H1 (cell line): ENCODE measurements at regions not wholly inside any gene's neighbourhood (a gene's known extent, or its start where the extent isn't known, plus 50 kb on each side); places are given as distances from the start of the nearest gene placed in this dataset.

Experiments
- CTCF ChIA-PET: fragments of 300-600 bp; sonication (Branson Sonifier 250); formaldehyde crosslinking; loops from one replicate; lab custom pipeline; 2021; ENCODE audit not compliant: partially characterized antibody; lab: Charles Lee
- POLR2A ChIA-PET: fragments of 300-600 bp; sonication (Branson Sonifier 250); formaldehyde crosslinking; loops from one replicate; lab custom pipeline; 2021; ENCODE audit warnings: inconsistent platforms; ENCODE audit not compliant: partially characterized antibody; lab: Charles Lee
- DNase-seq, 2 experiments: peaks; one replicate each; pipeline versions ENCODE4 v3.0.0 to v3.0.0-alpha.2; 2010 to 2022; ENCODE audit warnings: low spot score in 2 of 2, low read depth in 1 of 2, mixed read lengths in 1 of 2
- FAIRE-seq: peaks from 2 replicates; lab custom pipeline; 2011; peaks lifted over from hg19 to GRCh38; lab: Jason Lieb, UNC
- H2AFZ ChIP-seq: 2 replicates; pipeline ENCODE4 v1.8.1; 2012; ENCODE audit warnings: low read length, inconsistent platforms
- H2AK5ac ChIP-seq: 2 replicates; pipeline ENCODE4 v1.6.1; 2013; ENCODE audit warnings: low read depth, low read length
- H2BK120ac ChIP-seq: replicated peaks from 2 replicates; pipeline ENCODE3; 2013; ENCODE audit warnings: low read depth, low read length, inconsistent platforms
- H2BK12ac ChIP-seq: 2 replicates; pipeline ENCODE4 v1.6.1; 2013; ENCODE audit warnings: low read depth, low read length
- H2BK15ac ChIP-seq: 2 replicates; pipeline ENCODE4 v1.6.1; 2013; ENCODE audit warnings: low read length
- H2BK20ac ChIP-seq: 2 replicates; pipeline ENCODE4 v1.6.1; 2013; ENCODE audit warnings: low read length
- H2BK5ac ChIP-seq: 2 replicates; pipeline ENCODE4 v1.6.1; 2013; ENCODE audit warnings: low read depth, low read length
- H3K14ac ChIP-seq: 2 replicates; pipeline ENCODE4 v1.6.1; 2013; ENCODE audit warnings: inconsistent platforms; ENCODE audit not compliant: insufficient read length
- H3K18ac ChIP-seq: 2 replicates; pipeline ENCODE4 v1.6.1; 2013; ENCODE audit warnings: low read length; ENCODE audit errors: extremely low read depth
- H3K23ac ChIP-seq: 2 replicates; pipeline ENCODE4 v1.6.1; 2013; ENCODE audit warnings: inconsistent platforms; ENCODE audit not compliant: insufficient read length
- H3K23me2 ChIP-seq: 2 replicates; pipeline ENCODE4 v1.6.1; 2013; ENCODE audit warnings: low read depth, low read length
- H3K27ac ChIP-seq: 2 replicates; pipeline ENCODE4 v1.6.1; 2011; ENCODE audit warnings: low read depth, low read length, inconsistent platforms
- H3K27me3 ChIP-seq, 4 experiments: replicated peaks in 1 of 4; 1 replicate in 1 of 4; 2 replicates in 3 of 4; pipeline versions ENCODE4 v1.6.1 to v1.8.1; 2011 to 2013; ENCODE audit warnings: low read length in 3 of 4, mild to moderate bottlenecking in 3 of 4, inconsistent platforms in 2 of 4, mixed read lengths in 2 of 4, moderate library complexity in 1 of 4; ENCODE audit not compliant: control insufficient read depth in 3 of 4, insufficient read depth in 3 of 4; ENCODE audit errors: extremely low read depth in 1 of 4
- H3K36me3 ChIP-seq, 4 experiments: 2 replicates each; pipeline versions ENCODE4 v1.6.1 to v1.8.1; 2011 to 2013; ENCODE audit warnings: mild to moderate bottlenecking in 4 of 4, low read length in 3 of 4, moderate library complexity in 2 of 4, control low read depth in 1 of 4, inconsistent platforms in 1 of 4; ENCODE audit not compliant: insufficient read depth in 4 of 4, control insufficient read depth in 2 of 4
- H3K4ac ChIP-seq: replicated peaks from 2 replicates; pipeline ENCODE3; 2013; ENCODE audit warnings: low read length, low read depth, mixed read lengths, inconsistent platforms; ENCODE audit not compliant: insufficient read length
- H3K4me1 ChIP-seq, 4 experiments: replicated peaks in 1 of 4; 1 replicate in 1 of 4; 2 replicates in 3 of 4; pipeline versions ENCODE4 v1.6.1 to v1.8.1; 2011 to 2013; ENCODE audit warnings: low read length in 3 of 4, inconsistent platforms in 2 of 4, mixed read lengths in 1 of 4; ENCODE audit not compliant: insufficient read depth in 4 of 4, control insufficient read depth in 3 of 4
- H3K4me2 ChIP-seq, 2 experiments: 2 replicates each; pipeline versions ENCODE4 v1.6.1 to v1.8.1; 2011 to 2013; ENCODE audit warnings: low read depth in 2 of 2, low read length in 2 of 2, control low read depth in 1 of 2, inconsistent platforms in 1 of 2, mild to moderate bottlenecking in 1 of 2; ENCODE audit not compliant: insufficient read depth in 1 of 2
- H3K4me3 ChIP-seq, 4 experiments: fragments of 200-600, 300-600 bp in 1 of 4; sonication (generic), shearing (Covaris generic), sonication (Bioruptor Twin) in 1 of 4; 2 replicates each; pipeline versions ENCODE4 v1.5.1 to v1.8.1; 2011 to 2016; ENCODE audit warnings: low read length in 4 of 4, low read depth in 3 of 4, control low read depth in 2 of 4, inconsistent platforms in 2 of 4, mild to moderate bottlenecking in 2 of 4, mixed read lengths in 1 of 4, moderate library complexity in 1 of 4; ENCODE audit not compliant: insufficient read depth in 2 of 4; ENCODE audit errors: extremely low read depth in 1 of 4
- H3K56ac ChIP-seq: replicated peaks from 2 replicates; pipeline ENCODE3; 2013; ENCODE audit warnings: low read depth, mild to moderate bottlenecking, mixed read lengths, low read length, inconsistent platforms; ENCODE audit not compliant: insufficient read length
- H3K79me1 ChIP-seq: 2 replicates; pipeline ENCODE4 v1.6.1; 2013; ENCODE audit warnings: low read depth, low read length, control low read depth
- H3K79me2 ChIP-seq, 2 experiments: 2 replicates each; pipeline versions ENCODE4 v1.6.1 to v1.8.1; 2012 to 2013; ENCODE audit warnings: low read length in 2 of 2, mild to moderate bottlenecking in 2 of 2, inconsistent platforms in 1 of 2; ENCODE audit not compliant: insufficient read depth in 2 of 2, control insufficient read depth in 1 of 2
- H3K9ac ChIP-seq, 4 experiments: replicated peaks in 1 of 4; 1 replicate in 1 of 4; 2 replicates in 3 of 4; pipeline versions ENCODE4 v1.6.1 to v1.8.1; 2011 to 2013; ENCODE audit warnings: low read depth in 3 of 4, low read length in 3 of 4, control low read depth in 2 of 4, mild to moderate bottlenecking in 2 of 4, moderate library complexity in 2 of 4, inconsistent platforms in 1 of 4; ENCODE audit errors: extremely low read depth in 1 of 4
- H3K9me3 ChIP-seq, 2 experiments: 2 replicates each; pipeline versions ENCODE4 v1.6.1 to v1.8.1; 2012 to 2013; ENCODE audit warnings: mild to moderate bottlenecking in 2 of 2, moderate library complexity in 2 of 2, control low read depth in 1 of 2, inconsistent platforms in 1 of 2, low read depth in 1 of 2, low read length in 1 of 2, mixed read lengths in 1 of 2; ENCODE audit not compliant: insufficient read depth in 2 of 2
- H4K20me1 ChIP-seq, 2 experiments: replicated peaks in 1 of 2; 2 replicates each; pipeline versions ENCODE3 to v1.8.1; 2011 to 2013; ENCODE audit warnings: inconsistent platforms in 2 of 2, low read length in 2 of 2, mild to moderate bottlenecking in 1 of 2; ENCODE audit not compliant: insufficient read depth in 2 of 2, control insufficient read depth in 1 of 2
- H4K5ac ChIP-seq: 2 replicates; pipeline ENCODE4 v1.6.1; 2013; ENCODE audit warnings: low read length, low read depth, mixed read lengths, inconsistent platforms; ENCODE audit not compliant: insufficient read length
- H4K8ac ChIP-seq: 2 replicates; pipeline ENCODE4 v1.8.0; 2013; ENCODE audit warnings: mild to moderate bottlenecking, moderate library complexity, low read length, inconsistent platforms; ENCODE audit not compliant: insufficient read depth; ENCODE audit errors: extremely low read depth
- H4K91ac ChIP-seq: replicated peaks from 2 replicates; pipeline ENCODE3; 2013; ENCODE audit warnings: low read length, mixed read lengths, inconsistent platforms; ENCODE audit not compliant: insufficient read length
- HDAC2 ChIP-seq, 2 experiments: fragments of 300-600 bp in 1 of 2; sonication (generic) in 1 of 2; IDR thresholded peaks; 2 replicates each; pipeline ENCODE4 v1.6.1; 2011 to 2012; ENCODE audit warnings: low read depth in 2 of 2, low read length in 2 of 2, mild to moderate bottlenecking in 2 of 2, moderate library complexity in 2 of 2, borderline replicate concordance in 1 of 2, inconsistent platforms in 1 of 2
- WGBS, 2 experiments: shearing (Covaris generic) in 1 of 2; methylation state at CpG; one replicate each; pipeline versions ENCODE4 v1.1.6 to v1.1.7; 2013 to 2015; ENCODE audit warnings: low lambda C conversion rate in 2 of 2, mixed read lengths in 2 of 2, inconsistent platforms in 1 of 2, low coverage in 1 of 2, missing lambda C conversion rate in 1 of 2; ENCODE audit not compliant: insufficient replicate concordance in 2 of 2, insufficient coverage in 1 of 2, insufficient read length in 1 of 2; ENCODE audit errors: extremely low coverage in 1 of 2, missing lambda C conversion rate in 1 of 2; 5-methylcytosine and 5-hydroxymethylcytosine counted together

- no peaks in the 10 kb centered on the region for H3K79me1 ChIP-seq
- H3K23me2 ChIP-seq: no peaks in the 10 kb centered on the region
- H3K27ac ChIP-seq: no peak overlapping the region
- no peak overlapping the region for H3K23ac ChIP-seq
- no peaks in the 10 kb centered on the region for H3K79me2 ChIP-seq
- no peak overlapping the region for H2AK5ac ChIP-seq
- H3K36me3 ChIP-seq: no peaks in the 10 kb centered on the region
- H3K4me2 ChIP-seq: no peak overlapping the region
- POLR2A ChIA-PET: no interaction called here
- H3K4me1 ChIP-seq: no peaks in the 10 kb centered on the region; a peak in 1 of 7 replicates
- no peak overlapping the region for H3K4me3 ChIP-seq
- FAIRE-seq: no peak
- CTCF ChIA-PET: no interaction called here
- no peaks in the 10 kb centered on the region for H3K27me3 ChIP-seq
- no peak overlapping the region for H3K9ac ChIP-seq
- no peak overlapping the region for H3K56ac ChIP-seq
- H3K9me3 ChIP-seq: no peaks in the 10 kb centered on the region
- no peak overlapping the region for H3K14ac ChIP-seq
- no peak overlapping the region for H3K18ac ChIP-seq
- H3K4ac ChIP-seq: no peak overlapping the region
- no peaks in the 10 kb centered on the region for H4K20me1 ChIP-seq
- H2BK15ac ChIP-seq: no peak overlapping the region
- no peak for DNase-seq
- no peak overlapping the region for H2BK120ac ChIP-seq
- H2AFZ ChIP-seq: no peak overlapping the region
- no peak overlapping the region for H4K8ac ChIP-seq
- no peak overlapping the region for H2BK12ac ChIP-seq
- no peak overlapping the region for H2BK5ac ChIP-seq
- H4K91ac ChIP-seq: no peak overlapping the region
- 94% methylated on average over 4 of the region's 4 CpGs; no CpG with 5 or more reads in 1 of the 2 experiments for WGBS, 2 experiments
- no peak overlapping the region for H2BK20ac ChIP-seq
- no peak overlapping the region for H4K5ac ChIP-seq
- TF ChIP-seq HDAC2 (IDR thresholded peaks at IDR 0.05; ENCODE audit: borderline replicate concordance in 1 of 2, low read depth in 2 of 2, low read length in 2 of 2): no peak
These were observed 164.2 kb upstream of the GPR101 start for GRCh38 chrX:137198040-137198439.
